ENCODE measurements at regions not wholly inside any gene's neighbourhood (a gene's known extent, or its start where the extent isn't known, plus 50 kb on each side); places are given as distances from the start of the nearest gene placed in this dataset.
"Not testable (repeated sequence)": the region's sequence is repeated elsewhere in the genome, so short reads cannot be mapped to it uniquely, and the experiment has no call there.

GRCh38 chr5:109992264-109992915, 302.7 kb downstream of the MAN2A1 start:
- no peak for DNase-seq

- DNase-seq, result no peak
Measured at GRCh38 chr5:109994135-109994534, 304.4 kb downstream of the MAN2A1 start.

DNA sequence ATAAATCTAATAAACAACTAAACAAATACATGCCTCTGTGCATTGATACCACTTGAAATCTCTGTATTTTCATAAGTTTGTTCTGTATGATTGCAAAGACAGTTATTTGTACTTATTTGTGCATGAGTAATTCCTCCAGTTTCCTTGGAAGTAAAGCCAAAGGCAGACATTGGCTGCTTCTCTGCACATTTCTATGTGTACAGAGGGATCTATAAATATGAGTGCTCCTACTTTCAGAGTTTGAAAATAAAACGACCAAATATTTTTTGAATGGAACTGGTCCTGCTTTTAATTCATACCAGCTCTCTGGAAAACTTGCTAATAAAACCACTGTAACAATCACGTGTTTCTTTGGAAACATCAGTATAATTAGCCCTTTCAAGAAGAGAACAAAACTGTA, 306.5 kb downstream of the MAN2A1 start:
- DNase-seq, result no peak

GRCh38 chr5:109997161-109997560, 307.4 kb downstream of the MAN2A1 start:
- DNase-seq, result no peak

GRCh38 chr5:109998208-109998607, 308.5 kb downstream of the MAN2A1 start:
- DNase-seq, result no peak

DNA sequence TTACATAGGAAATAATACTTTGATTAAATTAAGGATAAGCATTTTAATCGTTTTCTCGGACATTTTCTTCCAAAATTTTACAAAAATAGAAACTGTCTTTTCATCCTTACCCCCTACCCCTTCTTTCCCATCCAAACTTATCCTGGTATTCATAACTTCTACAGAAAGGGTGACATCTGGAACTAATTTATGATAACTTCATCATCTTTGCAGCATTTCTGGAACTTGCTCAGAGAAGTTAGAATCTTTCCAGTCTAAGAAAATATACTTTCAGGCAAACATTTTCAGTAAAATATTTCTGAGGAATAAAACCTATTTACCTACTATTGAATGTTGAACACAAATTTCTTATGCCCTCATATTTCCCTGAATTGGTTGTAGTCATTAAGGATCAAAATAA, 309.0 kb downstream of the MAN2A1 start:
- DNase-seq, result no peak

- DNase-seq, result no peak
Measured at GRCh38 chr5:110001648-110002047, 311.9 kb downstream of the MAN2A1 start.

DNA sequence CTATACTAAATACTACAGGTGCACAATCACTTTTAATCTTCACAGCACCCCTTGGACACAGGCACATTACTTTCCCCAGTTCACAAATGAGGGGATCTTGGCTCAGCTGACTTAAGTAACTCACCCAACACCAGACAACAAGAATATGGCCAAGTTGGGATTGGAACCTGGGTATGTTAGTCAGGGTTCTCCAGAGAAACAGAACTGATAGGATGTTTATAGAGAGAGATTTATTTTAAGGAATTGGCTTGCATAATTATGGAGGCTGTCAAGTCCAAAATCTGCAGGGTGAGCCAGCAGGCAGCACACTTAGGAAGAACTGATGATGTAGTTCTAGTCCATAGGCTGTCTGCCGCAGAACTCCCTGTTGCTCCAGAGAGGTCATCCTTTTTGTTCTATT, 312.9 kb downstream of the MAN2A1 start:
- no peak for DNase-seq

- not testable (repeated sequence) for DNase-seq
Measured at GRCh38 chr5:110005907-110006562, 316.3 kb downstream of the MAN2A1 start.

GRCh38 chr5:110007101-110007500, 317.4 kb downstream of the MAN2A1 start:
- no peak for DNase-seq

DNA sequence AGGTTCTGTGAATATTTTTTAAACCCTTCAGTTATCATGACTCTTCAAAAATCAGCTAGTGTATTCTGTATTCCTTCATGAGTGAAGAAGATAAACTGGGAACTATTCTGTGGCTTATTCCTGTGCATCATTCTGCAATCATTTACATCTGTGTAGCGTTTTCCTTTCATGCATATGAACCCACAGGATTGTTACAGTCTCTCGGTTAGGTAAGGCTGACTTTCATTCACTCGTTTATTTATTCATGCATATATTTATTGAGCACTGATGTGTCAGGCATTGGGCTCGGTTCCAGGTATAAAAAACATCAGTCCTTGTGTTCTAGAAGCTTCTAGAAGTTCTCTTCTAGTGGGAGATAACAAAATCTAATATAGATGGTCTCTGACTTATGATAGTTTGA, 318.4 kb downstream of the MAN2A1 start:
- DNase-seq, result no peak

GRCh38 chr5:110012145-110012544, 322.4 kb downstream of the MAN2A1 start:
- DNase-seq, result no peak

DNA sequence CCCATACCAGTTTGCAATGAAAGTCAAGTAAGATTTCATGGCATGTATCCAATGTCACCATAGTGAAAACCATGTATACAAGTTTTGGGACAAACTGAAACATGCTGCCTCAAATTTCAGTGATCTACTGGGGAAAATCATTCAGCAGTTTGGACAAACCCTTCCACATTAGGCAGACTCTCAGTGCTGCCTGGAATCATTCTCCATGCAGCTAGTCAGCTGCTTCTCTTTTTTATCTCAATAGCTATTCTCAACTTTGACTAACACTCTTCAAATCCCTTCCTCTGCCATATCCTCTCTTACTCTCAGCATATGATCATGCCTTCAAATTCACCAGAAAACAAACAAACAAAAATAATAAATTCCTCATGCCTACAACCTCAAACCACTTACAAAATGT, 323.3 kb downstream of the MAN2A1 start:
- no peak for DNase-seq

DNA sequence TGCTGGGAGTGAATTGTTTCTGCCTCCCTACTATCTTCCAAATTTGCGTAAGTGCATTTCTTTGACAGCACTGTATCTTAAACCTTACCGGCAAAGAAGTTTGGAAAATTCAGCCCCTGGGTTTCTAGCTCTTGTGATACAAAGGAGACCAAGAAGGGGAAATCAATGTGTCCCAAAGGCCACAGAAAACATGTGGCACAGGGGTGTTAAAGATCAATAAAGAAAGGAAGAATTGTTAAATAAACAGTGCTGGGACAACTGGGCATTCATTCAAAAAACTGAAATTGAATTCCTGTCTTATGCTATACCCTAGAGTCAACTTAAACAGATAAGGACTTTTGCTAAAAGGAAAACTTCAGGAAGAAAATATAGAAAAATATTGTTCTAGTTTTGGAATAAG, 328.1 kb downstream of the MAN2A1 start:
- DNase-seq, result no peak

DNA sequence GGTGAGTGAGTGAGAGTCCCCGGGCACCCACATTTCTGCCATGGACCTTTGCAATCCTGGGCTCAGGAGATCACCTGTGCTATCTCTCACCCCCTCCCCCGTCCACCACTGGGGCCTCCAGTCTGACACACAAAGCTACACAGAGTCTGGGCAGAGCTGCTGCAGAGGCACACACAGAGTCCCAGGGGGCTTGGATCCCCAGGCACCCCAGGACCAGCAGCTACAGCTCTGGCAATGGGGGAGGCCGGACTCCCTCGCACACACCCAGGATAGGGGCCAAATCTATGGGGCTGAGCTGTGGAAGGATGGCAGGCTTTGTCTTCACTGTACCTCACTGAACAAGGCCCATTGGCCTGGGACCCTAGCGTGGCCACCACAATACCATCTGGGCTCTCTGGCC, 328.8 kb downstream of the MAN2A1 start:
- DNase-seq, result no peak

- DNase-seq, result no peak
Measured at GRCh38 chr5:110019119-110019518, 329.4 kb downstream of the MAN2A1 start.

GRCh38 chr5:110019780-110020179, 330.1 kb downstream of the MAN2A1 start:
- DNase-seq, result no peak

- DNase-seq, result no peak
Measured at GRCh38 chr5:110021251-110021650, 331.5 kb downstream of the MAN2A1 start.

- DNase-seq, result no peak
Measured at GRCh38 chr5:110025160-110025559, 335.4 kb downstream of the MAN2A1 start.

DNA sequence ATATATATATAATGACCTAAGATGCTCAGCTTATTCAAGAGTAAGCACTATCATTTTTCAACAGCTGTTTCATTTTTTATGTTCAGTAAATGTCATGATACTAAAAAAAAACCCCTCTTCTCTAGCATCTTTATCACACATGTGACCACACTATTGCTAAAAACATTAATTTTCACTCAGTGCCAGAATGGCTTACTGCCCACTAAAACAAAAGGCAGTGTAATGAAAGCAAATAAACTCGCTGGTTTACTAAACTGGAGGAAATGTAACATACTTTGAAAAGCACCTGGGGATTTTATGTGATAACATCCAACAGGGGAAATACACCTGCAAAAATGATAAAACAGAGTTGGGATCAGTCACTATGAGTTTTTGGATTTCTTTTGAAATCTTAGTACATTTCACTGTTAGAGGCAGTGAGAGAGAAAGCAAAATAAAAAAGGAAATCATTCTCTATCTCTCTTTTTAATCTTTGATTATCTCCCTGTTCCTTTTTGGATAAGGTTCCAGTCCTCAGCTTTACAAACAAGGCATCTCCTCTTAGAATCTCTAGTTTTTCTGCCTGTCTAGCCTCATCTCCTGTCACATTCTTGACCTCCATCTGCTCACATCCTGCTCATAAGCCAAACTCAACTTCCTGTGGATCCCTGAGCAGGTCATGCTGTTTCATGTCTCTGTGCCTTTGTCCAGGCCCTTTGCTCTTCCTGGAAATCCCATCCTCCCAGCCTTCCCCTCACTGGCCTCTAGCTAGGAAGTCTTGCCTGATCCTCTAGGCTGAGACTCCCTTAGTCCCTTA, 338.0 kb downstream of the MAN2A1 start:
- DNase-seq, result no peak

- DNase-seq, result no peak
Measured at GRCh38 chr5:110031402-110032140, 341.8 kb downstream of the MAN2A1 start.

DNA sequence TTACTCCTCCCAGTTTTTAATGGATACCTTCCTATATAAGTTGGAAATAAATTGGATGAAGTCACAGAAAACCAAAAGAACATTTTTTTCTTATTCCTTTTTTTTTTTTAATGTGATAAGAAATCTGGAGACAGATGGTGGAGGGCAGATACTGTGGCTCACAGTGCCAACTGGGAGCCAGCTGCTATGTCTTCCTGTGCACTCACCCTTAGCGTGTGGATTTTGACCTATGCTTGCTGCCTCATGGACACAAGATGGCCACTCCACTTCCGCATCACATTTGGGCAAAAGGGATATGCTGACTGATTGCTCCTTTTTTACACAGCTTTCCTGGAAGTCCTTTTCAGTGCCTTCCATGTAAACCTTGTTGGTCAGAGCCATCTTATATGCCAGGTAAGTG, 342.6 kb downstream of the MAN2A1 start:
- no peak for DNase-seq

DNA sequence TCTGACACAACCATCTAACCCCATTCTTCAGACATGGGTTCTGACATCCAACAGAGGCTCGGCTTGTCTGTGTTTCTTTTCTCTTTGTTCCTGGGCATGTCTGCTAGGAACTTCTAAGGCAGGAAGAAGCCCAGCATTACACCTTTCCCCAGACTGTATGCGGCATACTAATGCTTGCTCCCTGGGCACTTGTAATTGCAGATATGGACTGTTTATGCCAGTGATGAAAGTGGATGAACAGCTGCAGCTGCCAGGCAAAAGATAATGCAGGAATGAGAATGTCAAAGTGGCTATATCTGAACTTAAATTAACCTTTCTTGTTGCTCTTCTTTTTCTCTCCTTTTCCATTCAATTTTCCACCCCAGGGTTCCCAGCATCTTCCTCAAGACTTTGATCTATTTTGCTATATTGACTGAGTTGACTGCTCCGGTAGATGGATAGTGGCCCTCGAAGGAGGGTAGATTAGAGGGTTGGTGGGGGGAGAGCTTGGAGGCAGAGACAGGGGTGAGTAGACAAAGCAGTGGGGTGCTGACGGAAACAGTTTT, 344.4 kb downstream of the MAN2A1 start:
- DNase-seq, result no peak
